COLO668 (cell line): ENCODE measurements at regions not wholly inside any gene's neighbourhood (a gene's known extent, or its start where the extent isn't known, plus 50 kb on each side); places are given as distances from the start of the nearest gene placed in this dataset.

Experiments used
- DNase-seq: peaks from one replicate; lab custom pipeline; 2025; ENCODE audit not compliant: unreplicated experiment; lab: John Stamatoyannopoulos, UW

GRCh38 chr16:51405361-51405760, 254.3 kb upstream of the SALL1 start:
- no peak for DNase-seq

GRCh38 chr16:51404386-51404785, 253.3 kb upstream of the SALL1 start:
- DNase-seq = no peak

- DNase-seq = no peak
These were observed 251.7 kb upstream of the SALL1 start for GRCh38 chr16:51402785-51403184.

- DNase-seq = no peak
These were observed 251.2 kb upstream of the SALL1 start for GRCh38 chr16:51402298-51402697.

DNA sequence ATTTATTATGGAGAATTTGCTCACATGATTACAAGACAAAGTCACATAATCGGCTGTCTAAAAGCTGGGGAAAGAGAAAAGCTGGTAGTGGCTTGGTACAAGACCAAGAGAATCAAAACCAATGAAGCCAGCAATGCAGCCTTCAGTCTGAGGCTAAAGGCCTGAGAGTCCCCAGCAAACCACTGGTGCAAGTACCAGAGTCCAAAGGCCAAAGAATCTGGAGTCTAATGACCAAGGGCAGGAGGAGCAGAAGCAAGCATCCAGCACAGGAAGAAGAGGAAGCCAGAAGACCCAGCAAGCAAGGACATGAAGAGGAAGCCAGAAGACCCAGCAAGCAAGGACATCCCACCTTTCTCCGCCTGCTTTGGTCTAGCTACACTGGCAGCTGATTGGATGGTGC, 250.6 kb upstream of the SALL1 start:
- no peak for DNase-seq

GRCh38 chr16:51399908-51400670, 249.0 kb upstream of the SALL1 start:
- no peak for DNase-seq

DNA sequence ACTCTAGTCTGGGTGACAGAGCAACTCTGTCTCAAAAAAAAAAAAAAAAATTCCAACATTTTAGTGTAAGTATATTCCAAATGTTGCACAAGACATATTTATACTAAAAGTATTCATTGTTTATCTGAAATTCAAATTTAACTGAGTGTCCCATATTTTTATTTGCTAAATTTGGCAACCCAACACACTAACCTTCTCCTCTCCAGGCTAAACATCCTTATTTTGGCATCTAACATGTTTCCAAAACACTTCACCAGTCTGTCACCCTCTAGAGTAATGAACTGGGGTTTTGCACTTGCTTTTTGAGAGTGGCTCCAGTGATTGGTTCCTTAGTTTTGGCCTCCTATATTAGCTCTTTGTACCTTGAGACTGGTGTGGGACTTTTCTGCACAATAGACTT, 243.4 kb upstream of the SALL1 start:
- no peak for DNase-seq

GRCh38 chr16:51393381-51394005, 242.4 kb upstream of the SALL1 start:
- DNase-seq = no peak

- no peak for DNase-seq
These were observed 241.6 kb upstream of the SALL1 start for GRCh38 chr16:51392521-51393187.

- no peak for DNase-seq
These were observed 240.9 kb upstream of the SALL1 start for GRCh38 chr16:51391798-51392511.

DNA sequence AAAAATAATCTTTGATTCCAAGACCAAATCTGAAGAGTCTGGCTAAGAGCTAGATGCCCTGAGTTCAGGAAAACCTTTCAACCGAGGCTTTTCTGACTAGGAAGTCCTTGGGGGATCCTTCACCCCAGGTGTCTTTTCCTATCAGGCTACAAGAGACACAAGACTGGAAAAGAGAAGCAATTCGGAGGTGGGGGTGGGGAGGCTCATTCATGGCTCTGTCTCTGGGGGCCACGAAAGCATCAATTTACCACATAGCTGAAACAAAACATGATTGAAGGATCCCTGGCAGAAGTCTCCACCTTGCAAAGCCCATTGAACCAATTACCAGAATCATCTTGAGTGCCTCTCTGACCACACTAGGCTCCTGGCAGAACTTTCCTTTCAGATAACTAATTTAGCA, 239.8 kb upstream of the SALL1 start:
- no peak for DNase-seq

DNA sequence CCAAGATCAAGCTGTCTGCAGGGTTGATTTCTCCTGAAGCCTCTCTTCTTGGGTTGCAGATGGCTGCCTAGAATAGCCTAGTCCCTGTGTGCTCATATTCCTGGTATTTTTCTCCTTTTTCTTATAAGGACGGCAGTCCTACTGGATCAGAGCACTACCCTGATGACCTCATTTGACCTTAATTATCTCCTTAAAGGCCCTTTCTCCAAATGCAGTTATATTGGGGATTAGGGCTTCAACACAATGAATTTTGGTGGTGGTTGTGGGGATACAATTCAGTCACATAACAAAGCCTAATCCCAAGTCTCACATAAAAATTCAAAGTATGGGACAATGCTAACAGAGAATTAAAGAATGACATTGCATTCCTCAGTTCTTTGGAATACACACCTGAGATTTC, 238.8 kb upstream of the SALL1 start:
- DNase-seq = no peak

GRCh38 chr16:51388516-51388951, 237.5 kb upstream of the SALL1 start:
- DNase-seq = no peak

DNA sequence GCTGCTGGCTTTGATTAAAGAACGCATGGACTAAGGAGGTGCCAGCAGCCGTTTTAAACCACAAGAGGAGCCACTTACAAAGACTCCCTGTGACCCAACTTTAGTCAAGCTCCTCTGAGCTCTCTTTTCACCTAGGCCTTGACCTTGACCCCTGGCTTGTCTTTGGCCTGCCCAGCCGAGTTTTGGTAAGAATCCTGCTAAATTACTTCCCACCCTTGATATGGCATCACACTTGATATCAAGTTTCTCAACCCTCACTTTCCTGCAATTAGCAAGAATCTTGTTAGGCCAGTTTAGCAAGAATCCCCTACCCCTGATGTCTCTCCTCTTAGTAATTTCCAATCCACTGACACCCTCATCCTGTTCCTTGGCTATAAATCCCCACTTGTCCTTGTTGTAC, 232.8 kb upstream of the SALL1 start:
- no peak for DNase-seq

- no peak for DNase-seq
These were observed 231.9 kb upstream of the SALL1 start for GRCh38 chr16:51382940-51383339.

- no peak for DNase-seq
These were observed 231.1 kb upstream of the SALL1 start for GRCh38 chr16:51382211-51382610.

GRCh38 chr16:51376080-51376479, 225.0 kb upstream of the SALL1 start:
- DNase-seq = no peak

DNA sequence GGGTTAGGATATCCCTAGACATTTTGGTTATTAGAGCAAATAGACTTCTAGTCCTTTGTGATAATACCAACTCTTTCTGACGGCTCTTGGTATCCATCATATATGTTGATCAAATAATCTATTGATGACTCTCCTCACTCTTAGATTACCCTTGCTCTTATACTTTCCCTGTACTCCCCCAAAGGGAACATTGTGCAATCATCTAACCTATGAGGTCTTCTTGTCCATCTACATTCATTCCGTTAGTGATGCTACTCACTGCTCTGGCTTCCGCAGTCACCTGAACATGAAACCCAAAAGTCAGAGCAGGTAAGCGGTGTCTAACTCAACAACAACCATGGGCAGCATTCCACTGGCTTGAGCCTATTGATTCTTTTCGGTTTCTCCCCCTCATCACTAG, 223.7 kb upstream of the SALL1 start:
- DNase-seq = no peak

DNA sequence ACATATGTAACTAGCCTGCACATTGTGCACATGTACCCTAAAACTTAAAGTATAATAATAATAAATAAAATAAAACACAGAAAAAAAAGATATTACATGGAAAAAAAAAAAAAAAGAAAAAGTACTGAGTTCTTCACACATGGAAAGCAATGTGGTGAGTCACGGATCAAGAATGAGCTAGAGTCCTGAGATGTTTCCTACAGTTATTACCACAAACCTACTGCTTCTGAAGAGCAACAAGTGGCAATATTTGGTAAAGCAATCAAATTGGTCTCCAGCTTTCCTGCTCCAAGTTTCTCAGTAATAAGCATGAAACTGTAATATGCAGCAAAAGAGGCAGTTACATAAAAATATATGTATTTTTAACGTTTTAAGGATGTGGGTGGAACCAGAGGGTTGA, 223.3 kb upstream of the SALL1 start:
- no peak for DNase-seq

DNA sequence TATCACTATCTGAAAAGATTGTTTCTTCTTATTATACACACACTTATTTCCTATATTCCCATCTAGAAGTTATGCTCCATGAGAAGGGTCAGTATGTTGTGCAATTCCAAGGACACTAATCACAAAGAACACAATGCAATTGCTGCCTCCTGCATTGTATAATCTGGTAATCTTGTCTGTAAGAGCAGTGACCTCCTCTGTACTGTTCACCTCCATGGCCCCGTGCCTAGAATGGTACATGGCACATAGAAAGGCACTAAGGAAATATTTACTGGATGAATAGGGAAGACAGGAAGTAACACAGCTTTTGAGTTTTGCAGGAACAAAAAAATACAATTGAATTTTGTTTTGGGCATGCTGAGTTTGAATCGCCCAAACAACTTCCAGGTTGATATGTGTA, 214.6 kb upstream of the SALL1 start:
- DNase-seq = no peak

DNA sequence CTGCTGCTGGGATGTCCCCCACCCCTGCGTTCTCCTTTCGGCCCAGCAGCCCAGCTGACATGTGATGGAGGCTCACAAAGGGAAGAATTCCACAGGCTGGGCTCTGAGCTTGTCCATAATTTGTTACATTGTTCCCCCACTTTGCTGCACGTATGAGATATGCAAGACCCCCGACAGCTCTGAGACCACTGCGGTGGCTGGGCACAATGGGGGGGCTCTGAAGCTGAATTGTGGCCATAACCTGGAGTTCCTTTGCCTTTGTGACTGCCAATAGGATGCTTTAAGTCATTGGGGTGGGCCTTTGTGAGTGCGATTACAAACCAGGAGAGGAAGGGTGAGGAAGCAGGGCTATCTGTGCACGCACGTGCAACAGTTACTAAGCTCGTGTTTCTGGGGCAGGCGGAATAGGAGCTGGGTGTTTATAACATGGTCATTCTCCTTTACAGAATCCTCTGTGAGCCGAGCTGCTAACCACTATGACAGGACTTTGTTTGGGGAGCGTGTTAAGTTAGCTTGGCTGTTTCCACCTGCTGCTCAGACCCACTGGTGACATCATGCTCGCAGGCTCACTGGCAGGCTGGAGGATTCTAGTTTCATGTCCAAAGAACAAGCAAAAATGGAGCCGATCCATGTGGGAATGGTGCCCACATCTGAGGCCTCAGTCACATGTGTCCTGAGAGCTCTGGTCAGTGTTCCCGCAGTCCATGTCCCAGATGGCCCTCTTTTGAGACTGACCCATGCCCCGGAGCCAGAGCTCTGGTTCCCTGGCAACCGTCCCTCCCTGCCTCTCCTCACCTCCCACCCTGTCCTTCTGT, 208.3 kb upstream of the SALL1 start:
- DNase-seq = peak; percentile 10
